Urothelium cell line (cell line): ENCODE measurements at regions not wholly inside any gene's neighbourhood (a gene's known extent, or its start where the extent isn't known, plus 50 kb on each side); places are given as distances from the start of the nearest gene placed in this dataset.

Experiments
- DNase-seq: peaks from one replicate; pipeline ENCODE4 v3.0.0; 2011; ENCODE audit warnings: low spot score, mixed read lengths
- FAIRE-seq: peaks from 2 replicates; lab custom pipeline; 2011; peaks lifted over from hg19 to GRCh38; lab: Jason Lieb, UNC

- DNase-seq = no peak
- FAIRE-seq = no peak
These were observed 50.8 kb upstream of the TSHZ2 start for GRCh38 chr20:52921340-52921739.

- DNase-seq (no peak), FAIRE-seq (no peak)
These were observed 53.8 kb upstream of the TSHZ2 start for GRCh38 chr20:52918311-52918710.

- FAIRE-seq = no peak
These were observed 56.6 kb upstream of the TSHZ2 start for GRCh38 chr20:52915564-52915963.

GRCh38 chr20:52914870-52915269 is 57.3 kb upstream of the TSHZ2 start:
- DNase-seq (no peak), FAIRE-seq (no peak)

More at GRCh38 chr20:52915564-52915963, 56.6 kb upstream of the TSHZ2 start:
- DNase-seq = no peak

- no peak for FAIRE-seq
- no peak for DNase-seq
These were observed 58.3 kb upstream of the TSHZ2 start for GRCh38 chr20:52913650-52914387.

- DNase-seq = no peak
- FAIRE-seq = no peak
These were observed 66.7 kb upstream of the TSHZ2 start for GRCh38 chr20:52905241-52905994.

GRCh38 chr20:52904837-52905236 is 67.3 kb upstream of the TSHZ2 start:
- DNase-seq = no peak
- FAIRE-seq = no peak

- no peak for FAIRE-seq
These were observed 73.0 kb upstream of the TSHZ2 start for GRCh38 chr20:52899041-52899608.

GRCh38 chr20:52896348-52896747 is 75.8 kb upstream of the TSHZ2 start:
- FAIRE-seq (peak; percentile 75), DNase-seq (no peak)

More at GRCh38 chr20:52899041-52899608, 73.0 kb upstream of the TSHZ2 start:
- DNase-seq = no peak

GRCh38 chr20:52895701-52896100 is 76.5 kb upstream of the TSHZ2 start:
- FAIRE-seq = no peak
- no peak for DNase-seq

- DNase-seq (no peak), FAIRE-seq (no peak)
These were observed 76.9 kb upstream of the TSHZ2 start for GRCh38 chr20:52895235-52895634.

GRCh38 chr20:52893498-52893897 is 78.7 kb upstream of the TSHZ2 start:
- no peak for DNase-seq
- FAIRE-seq = no peak

- no peak for FAIRE-seq
- no peak for DNase-seq
These were observed 80.1 kb upstream of the TSHZ2 start for GRCh38 chr20:52892023-52892422.

- no peak for DNase-seq
- no peak for FAIRE-seq
These were observed 82.0 kb upstream of the TSHZ2 start for GRCh38 chr20:52890130-52890529.

- FAIRE-seq (peak; percentile 42), DNase-seq (no peak)
These were observed 82.9 kb upstream of the TSHZ2 start for GRCh38 chr20:52889225-52889624.

- FAIRE-seq (no peak), DNase-seq (no peak)
These were observed 84.1 kb upstream of the TSHZ2 start for GRCh38 chr20:52888096-52888495.

- DNase-seq (no peak), FAIRE-seq (peak; percentile 20)
These were observed 91.2 kb upstream of the TSHZ2 start for GRCh38 chr20:52880997-52881396.

- DNase-seq (no peak), FAIRE-seq (no peak)
These were observed 91.9 kb upstream of the TSHZ2 start for GRCh38 chr20:52880259-52880658.

- DNase-seq (no peak), FAIRE-seq (no peak)
These were observed 97.9 kb upstream of the TSHZ2 start for GRCh38 chr20:52874241-52874640.

GRCh38 chr20:52869698-52870501 is 102.3 kb upstream of the TSHZ2 start:
- DNase-seq (no peak), FAIRE-seq (peak; percentile 48)

GRCh38 chr20:52869276-52869675 is 102.9 kb upstream of the TSHZ2 start:
- DNase-seq (no peak), FAIRE-seq (peak; percentile 58)
